Right lobe of liver (tissue), 6 donors: ENCODE measurements at regions not wholly inside any gene's neighbourhood (a gene's known extent, or its start where the extent isn't known, plus 50 kb on each side); places are given as distances from the start of the nearest gene placed in this dataset.

Experiments
- ATAC-seq, 4 donors: fragments of 200-7000 bp; cut with Tn5 transposase; one replicate each; pipeline ENCODE4 v1.9.1; 2020; ENCODE audit warnings: mild to moderate bottlenecking in 4 of 4, moderate library complexity in 4 of 4
- DNase-seq, 3 donors: peaks; one replicate each; pipeline ENCODE4 v3.0.0-alpha.2; 2020
- H3K27ac ChIP-seq, 3 donors: fragments of 200-600 bp; one replicate each; pipeline ENCODE4 v1.8.0; 2022
- H3K27me3 ChIP-seq, 2 donors: fragments of 200-600 bp; one replicate each; pipeline ENCODE4 v1.8.0; 2022
- H3K36me3 ChIP-seq, 4 donors: fragments of 200-600 bp; sonication (generic) in 1 of 4; one replicate each; pipeline versions ENCODE4 v1.5.1 to v1.8.0; 2017 to 2022; ENCODE audit warnings: control low read depth in 1 of 4
- H3K4me1 ChIP-seq, 4 donors: fragments of 200-600 bp; sonication (generic) in 1 of 4; one replicate each; pipeline versions ENCODE4 v1.5.1 to v1.8.0; 2017 to 2022; ENCODE audit warnings: control low read depth in 1 of 4
- H3K4me3 ChIP-seq, 3 donors: fragments of 200-600 bp; one replicate each; pipeline ENCODE4 v1.8.0; 2022
- H3K9me3 ChIP-seq, 4 donors: fragments of 200-600 bp; sonication (generic) in 1 of 4; one replicate each; pipeline versions ENCODE4 v1.5.1 to v1.8.0; 2017 to 2022; ENCODE audit warnings: control low read depth in 1 of 4
- POLR2A ChIP-seq: fragments of 450-650 bp; IDR thresholded peaks from one replicate; pipeline ENCODE4 v1.6.1; 2017; ENCODE audit warnings: antibody characterized with exemption, mild to moderate bottlenecking
- WGBS: methylation state at CpG from one replicate; pipeline ENCODE4 v1.1.6; 2018; ENCODE audit warnings: low coverage, low lambda C conversion rate; ENCODE audit not compliant: insufficient coverage; ENCODE audit errors: missing lambda C conversion rate; 5-methylcytosine and 5-hydroxymethylcytosine counted together
- intact Hi-C, 2 donors: fragments of 100-400 bp; cut with DNase I; formaldehyde crosslinking; loops; one replicate each; pipeline versions ENCODE4 v1.11.2 to v1.14.1; 2022
- TF ChIP-seq, protein P1 (sequence below), 4 donors: fragments of 200-600 bp in 3 of 4; fragments of 450-650 bp in 1 of 4; IDR thresholded peaks; one replicate each; pipeline versions ENCODE4 v1.5.1 to v1.8.0; 2016 to 2022; ENCODE audit warnings: antibody characterized with exemption in 4 of 4, mild to moderate bottlenecking in 2 of 4
- donor health status: DM: no; HTN: yes; CAD: no.
- donor health status: DM: no; HTN: no; CAD: no.
- donor health status: DM: no; HTN: no; CAD: no.
- donor health status: DM: no; HTN: yes; CAD: no.
- donor health status: DM: no; HTN: yes; CAD: no.

DNA sequence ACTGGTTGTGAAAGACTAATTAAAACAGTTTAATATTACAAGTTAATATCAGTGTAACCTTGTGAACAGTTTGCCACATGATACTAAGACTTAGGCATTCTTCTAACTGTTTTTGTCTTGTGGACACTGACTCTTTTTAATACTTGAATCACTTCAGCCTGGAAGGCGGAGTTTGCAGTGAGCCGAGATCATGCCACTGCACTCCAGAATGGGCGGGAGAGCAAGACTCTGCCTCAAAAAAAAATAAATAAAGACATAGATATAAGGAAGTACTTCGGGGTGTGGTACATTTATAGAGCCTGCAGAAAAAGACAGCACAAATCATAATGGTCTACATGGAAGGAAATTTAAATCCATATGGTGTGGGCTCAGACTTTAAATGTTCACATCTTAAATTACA, 300.4 kb upstream of the NETO1 start:
- no peaks in the 10 kb centered on the region for H3K9me3 ChIP-seq
- TF ChIP-seq, protein P1, sequence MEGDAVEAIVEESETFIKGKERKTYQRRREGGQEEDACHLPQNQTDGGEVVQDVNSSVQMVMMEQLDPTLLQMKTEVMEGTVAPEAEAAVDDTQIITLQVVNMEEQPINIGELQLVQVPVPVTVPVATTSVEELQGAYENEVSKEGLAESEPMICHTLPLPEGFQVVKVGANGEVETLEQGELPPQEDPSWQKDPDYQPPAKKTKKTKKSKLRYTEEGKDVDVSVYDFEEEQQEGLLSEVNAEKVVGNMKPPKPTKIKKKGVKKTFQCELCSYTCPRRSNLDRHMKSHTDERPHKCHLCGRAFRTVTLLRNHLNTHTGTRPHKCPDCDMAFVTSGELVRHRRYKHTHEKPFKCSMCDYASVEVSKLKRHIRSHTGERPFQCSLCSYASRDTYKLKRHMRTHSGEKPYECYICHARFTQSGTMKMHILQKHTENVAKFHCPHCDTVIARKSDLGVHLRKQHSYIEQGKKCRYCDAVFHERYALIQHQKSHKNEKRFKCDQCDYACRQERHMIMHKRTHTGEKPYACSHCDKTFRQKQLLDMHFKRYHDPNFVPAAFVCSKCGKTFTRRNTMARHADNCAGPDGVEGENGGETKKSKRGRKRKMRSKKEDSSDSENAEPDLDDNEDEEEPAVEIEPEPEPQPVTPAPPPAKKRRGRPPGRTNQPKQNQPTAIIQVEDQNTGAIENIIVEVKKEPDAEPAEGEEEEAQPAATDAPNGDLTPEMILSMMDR (IDR thresholded peaks at IDR 0.05) = no peak
- H3K36me3 ChIP-seq = no peaks in the 10 kb centered on the region
- ATAC-seq = no peak
- no peaks in the 10 kb centered on the region for H3K27me3 ChIP-seq
- intact Hi-C loops = no loop called here
- 62% methylated on average over 4 of the region's 4 CpGs for WGBS
- no peak overlapping the region for H3K4me3 ChIP-seq
- DNase-seq = no peak
- H3K4me1 ChIP-seq = no peaks in the 10 kb centered on the region
- H3K27ac ChIP-seq = no peak overlapping the region

DNA sequence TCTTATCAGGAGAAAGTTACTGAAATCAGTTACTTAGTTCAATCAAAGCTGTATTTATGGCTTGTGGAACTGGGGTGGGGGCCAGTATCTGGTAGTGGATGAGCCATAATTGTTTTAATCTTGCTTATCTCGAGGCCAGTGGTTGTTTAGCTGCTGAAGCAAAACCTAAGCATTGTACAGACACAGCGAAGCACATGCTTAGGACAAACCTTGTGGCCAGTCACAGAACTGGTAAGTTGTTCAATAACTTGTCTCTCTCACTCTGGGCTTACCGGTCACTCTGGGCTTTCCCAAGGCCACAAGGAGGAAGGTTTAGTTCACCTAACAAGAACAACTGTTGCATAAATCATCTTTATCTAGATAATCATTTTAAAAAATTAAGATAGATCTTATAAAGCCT, 296.6 kb upstream of the NETO1 start:
- Histone ChIP-seq H3K27ac (no peak overlapping the region), H3K4me1 (no peaks in the 10 kb centered on the region), H3K9me3 (no peaks in the 10 kb centered on the region), H3K36me3 (no peaks in the 10 kb centered on the region), H3K4me3 (no peak overlapping the region), H3K27me3 (no peaks in the 10 kb centered on the region)
- DNase-seq = no peak
- ATAC-seq = no peak
- TF ChIP-seq POLR2A = no peak
- TF ChIP-seq, protein P1 (IDR thresholded peaks at IDR 0.05) = no peak
- WGBS = 44% methylated on average over 3 of the region's 3 CpGs
- intact Hi-C loops = no loop called here

DNA sequence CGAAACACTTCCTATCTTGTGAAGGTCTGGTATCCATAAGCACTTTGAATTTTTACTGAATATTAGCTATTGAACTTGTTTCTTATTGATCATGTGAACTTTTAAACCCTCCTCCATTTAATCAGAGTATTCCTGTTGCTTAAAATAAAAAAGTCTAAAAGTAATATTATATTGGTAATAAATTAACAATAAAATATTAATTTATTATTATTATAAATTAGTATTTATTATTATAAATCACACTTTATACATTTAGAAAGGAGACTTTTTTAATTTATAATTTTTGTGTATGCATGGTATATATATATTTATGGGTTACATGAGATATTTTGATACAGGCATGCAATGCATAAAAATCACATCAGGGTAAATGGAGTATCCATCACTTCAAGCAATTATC, 295.4 kb upstream of the NETO1 start:
- no peak overlapping the region for H3K4me3 ChIP-seq
- DNase-seq (no peak), ATAC-seq (no peak)
- intact Hi-C loops = no loop called here
- H3K9me3 ChIP-seq = no peaks in the 10 kb centered on the region
- H3K36me3 ChIP-seq = no peaks in the 10 kb centered on the region
- no peak for TF ChIP-seq POLR2A
- TF ChIP-seq, protein P1 (IDR thresholded peaks at IDR 0.05) = no peak
- 50% methylated on average over 1 of the region's 1 CpG for WGBS
- no peak overlapping the region for H3K27ac ChIP-seq
- H3K27me3 ChIP-seq = no peaks in the 10 kb centered on the region
- H3K4me1 ChIP-seq = no peaks in the 10 kb centered on the region

DNA sequence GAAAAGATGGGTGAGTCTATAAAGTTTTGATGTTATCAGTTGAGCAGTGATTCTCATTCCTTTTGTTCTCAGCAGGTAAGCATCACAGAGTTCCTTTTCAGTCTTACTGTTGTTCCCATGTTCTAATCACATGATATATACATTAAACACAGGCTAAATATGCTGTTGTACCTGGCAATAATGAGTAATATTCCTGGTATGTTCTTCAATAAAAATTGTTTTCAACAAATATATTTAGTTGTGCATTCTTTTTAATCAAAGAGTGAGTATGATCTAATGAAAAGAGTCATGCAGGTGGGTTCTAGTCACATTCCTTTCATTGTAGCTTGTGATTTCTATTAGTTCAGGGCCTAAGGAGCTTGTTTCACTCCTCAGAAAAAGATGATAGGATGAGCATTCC, 288.3 kb upstream of the NETO1 start:
- ATAC-seq (no peak), DNase-seq (no peak)
- intact Hi-C loops = no loop called here
- no peak for TF ChIP-seq POLR2A
- TF ChIP-seq, protein P1 (IDR thresholded peaks at IDR 0.05) = no peak
- Histone ChIP-seq H3K36me3 (no peaks in the 10 kb centered on the region), H3K27me3 (no peaks in the 10 kb centered on the region), H3K9me3 (no peaks in the 10 kb centered on the region), H3K27ac (no peak overlapping the region), H3K4me3 (no peak overlapping the region), H3K4me1 (no peaks in the 10 kb centered on the region)

DNA sequence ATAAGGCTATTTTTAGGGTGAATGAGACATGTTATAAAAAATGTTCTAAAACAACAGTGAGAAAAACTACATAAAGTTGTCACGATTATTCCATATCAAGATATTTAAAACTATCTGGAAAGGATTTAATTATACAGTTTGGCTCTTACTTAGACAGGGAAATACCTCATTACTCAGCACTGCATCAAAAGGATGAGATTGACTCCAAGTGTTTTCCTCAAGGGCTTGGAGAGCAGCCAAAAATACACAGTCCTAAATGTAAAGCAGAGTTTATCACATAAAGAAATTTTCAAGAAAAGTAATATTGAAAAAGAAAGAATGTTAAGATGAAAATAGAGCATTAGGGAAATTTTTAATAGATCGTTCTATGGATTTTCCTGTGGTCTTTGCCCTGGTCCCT, 285.5 kb upstream of the NETO1 start:
- 55% methylated on average over 2 of the region's 2 CpGs for WGBS
- no peak for ATAC-seq
- H3K27me3 ChIP-seq = no peaks in the 10 kb centered on the region
- intact Hi-C loops = no loop called here
- H3K27ac ChIP-seq = no peak overlapping the region
- TF ChIP-seq POLR2A = no peak
- TF ChIP-seq, protein P1 (IDR thresholded peaks at IDR 0.05) = no peak
- no peaks in the 10 kb centered on the region for H3K9me3 ChIP-seq
- DNase-seq = no peak
- no peak overlapping the region for H3K4me3 ChIP-seq
- H3K36me3 ChIP-seq = no peaks in the 10 kb centered on the region
- no peaks in the 10 kb centered on the region for H3K4me1 ChIP-seq
